WTC11 (cell line): ENCODE measurements at regions not wholly inside any gene's neighbourhood (a gene's known extent, or its start where the extent isn't known, plus 50 kb on each side); places are given as distances from the start of the nearest gene placed in this dataset.

Experiments
- ATAC-seq: fragments of 200-7000 bp; cut with Tn5 transposase; 2 replicates; pipeline ENCODE4 v1.10.0; 2021; ENCODE audit warnings: mild to moderate bottlenecking, moderate library complexity
- CTCF ChIA-PET: fragments of 300-600 bp; sonication (Branson Sonifier 250); formaldehyde crosslinking; loops from one replicate; lab custom pipeline; 2021; ENCODE audit warnings: antibody characterized with exemption; lab: Charles Lee
- POLR2A ChIA-PET: fragments of 350-600 bp; sonication (Branson Sonifier 250); formaldehyde crosslinking; loops from one replicate; lab custom pipeline; 2021; ENCODE audit warnings: antibody characterized with exemption; lab: Charles Lee
- DNase-seq: peaks from one replicate; pipeline ENCODE4 v3.0.0; 2021; ENCODE audit warnings: low spot score
- H3K27ac Mint-ChIP-seq: 2 replicates; pipeline ENCODE4 v1.8.0; 2021; ENCODE audit warnings: mixed read lengths
- H3K27me3 Mint-ChIP-seq: 2 replicates; pipeline ENCODE4 v1.8.0; 2021; ENCODE audit warnings: low read depth, mild to moderate bottlenecking, moderate library complexity, mixed read lengths
- H3K36me3 Mint-ChIP-seq: 2 replicates; pipeline ENCODE4 v1.8.0; 2021; ENCODE audit warnings: mixed read lengths
- H3K4me1 Mint-ChIP-seq: 2 replicates; pipeline ENCODE4 v1.8.0; 2022; ENCODE audit warnings: mixed read lengths
- H3K4me3 Mint-ChIP-seq: 2 replicates; pipeline ENCODE4 v1.8.0; 2021; ENCODE audit warnings: mild to moderate bottlenecking, moderate library complexity, mixed read lengths
- H3K9me3 Mint-ChIP-seq: 2 replicates; pipeline ENCODE4 v1.8.0; 2021; ENCODE audit warnings: mixed read lengths
- CBFB ChIP-seq: sonication (generic); formaldehyde crosslinking; IDR thresholded peaks from 2 replicates; pipeline ENCODE4 v1.8.1; 2022; ENCODE audit warnings: mild to moderate bottlenecking, low read depth, missing genetic modification reagents
- EMX1 ChIP-seq: fragments of 250-450 bp; sonication (Bioruptor Pico); IDR thresholded peaks from 2 replicates; pipeline ENCODE4 v1.8.0; 2021; ENCODE audit warnings: mild to moderate bottlenecking
- ETV6 ChIP-seq: sonication (generic); formaldehyde crosslinking; IDR thresholded peaks from 2 replicates; pipeline ENCODE4 v1.8.1; 2022; ENCODE audit warnings: mild to moderate bottlenecking, missing genetic modification reagents
- GRHL2 ChIP-seq: fragments of 250-450 bp; sonication (Bioruptor Pico); IDR thresholded peaks from 2 replicates; pipeline ENCODE4 v1.8.0; 2022; ENCODE audit warnings: mild to moderate bottlenecking, moderate library complexity; ENCODE audit not compliant: insufficient replicate concordance, severe bottlenecking
- NFYB ChIP-seq: sonication (generic); formaldehyde crosslinking; conservative IDR thresholded peaks from 2 replicates; pipeline ENCODE4 v1.8.0; 2022; ENCODE audit warnings: low read depth, missing genetic modification reagents
- ZNF317 ChIP-seq: sonication (generic); formaldehyde crosslinking; IDR thresholded peaks from 2 replicates; pipeline ENCODE4 v1.8.1; 2023; ENCODE audit warnings: low read depth, mild to moderate bottlenecking, moderate library complexity, missing genetic modification reagents, borderline replicate concordance
- ZNF423 ChIP-seq: fragments of 250-450 bp; sonication (Bioruptor Pico); IDR thresholded peaks from 2 replicates; pipeline ENCODE4 v2.1.2; 2022; ENCODE audit warnings: mild to moderate bottlenecking, moderate library complexity
- TF ChIP-seq, protein P1 (sequence below): sonication (generic); formaldehyde crosslinking; IDR thresholded peaks from 2 replicates; pipeline ENCODE4 v1.8.1; 2022; ENCODE audit warnings: missing genetic modification reagents, borderline replicate concordance
- TF ChIP-seq, protein P2 (sequence below): sonication (generic); formaldehyde crosslinking; IDR thresholded peaks from 2 replicates; pipeline ENCODE4 v1.8.1; 2023; ENCODE audit warnings: mild to moderate bottlenecking, missing genetic modification reagents, moderate library complexity
- TF ChIP-seq, protein P3 (sequence below): fragments of 250-450 bp; sonication (Bioruptor Pico); IDR thresholded peaks from 2 replicates; pipeline ENCODE4 v1.9.0; 2021; ENCODE audit warnings: mild to moderate bottlenecking
- TF ChIP-seq, protein P4 (sequence below): fragments of 200-600 bp; IDR thresholded peaks from 2 replicates; pipeline ENCODE4 v1.8.0; 2022; ENCODE audit warnings: antibody characterized with exemption
- TF ChIP-seq, protein P5 (sequence below): sonication (generic); formaldehyde crosslinking; IDR thresholded peaks from 2 replicates; pipeline ENCODE4 v1.8.0; 2022; ENCODE audit warnings: mild to moderate bottlenecking, missing genetic modification reagents
- TF ChIP-seq, protein P6 (sequence below): sonication (generic); formaldehyde crosslinking; IDR thresholded peaks from 2 replicates; pipeline ENCODE4 v1.8.1; 2022; ENCODE audit warnings: mild to moderate bottlenecking, missing genetic modification reagents, moderate library complexity, borderline replicate concordance
- TF ChIP-seq, protein P7 (sequence below): fragments of 250-450 bp; sonication (Bioruptor Pico); IDR thresholded peaks from 2 replicates; pipeline ENCODE4 v1.9.0; 2021; ENCODE audit warnings: mild to moderate bottlenecking, borderline replicate concordance

DNA sequence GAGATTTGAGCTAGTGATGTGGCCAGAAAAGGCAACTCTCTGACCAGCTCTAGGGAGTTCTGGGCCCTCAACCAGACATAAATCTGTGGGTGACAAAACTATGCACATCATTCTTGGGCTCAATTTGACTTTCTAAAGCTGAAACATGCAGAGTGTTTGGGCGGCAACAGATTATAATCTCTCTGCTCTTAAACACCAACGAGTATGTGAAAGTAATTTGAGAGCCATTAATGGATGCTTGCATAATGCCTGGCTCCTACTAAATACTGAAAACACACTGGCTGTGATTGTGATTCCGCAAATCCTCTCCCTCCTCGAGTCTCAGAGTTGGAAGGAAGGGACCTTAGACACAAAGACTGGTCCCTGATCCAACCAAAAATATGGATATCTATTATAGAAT is 186.7 kb downstream of the UACA start:
- H3K27ac Mint-ChIP-seq = no peak overlapping the region
- H3K4me1 Mint-ChIP-seq = peaks cover 18% of the 10 kb centered on the region
- peaks cover 13% of the 10 kb centered on the region for H3K9me3 Mint-ChIP-seq
- TF ChIP-seq GRHL2 (CRISPR knock-in tag) = no peak
- ChIA-PET POLR2A (no interaction called here), CTCF (interaction anchor here (1.0 to 1.2 kb wide), 2 partner anchors 8 to 11 kb away, joined by 3 read pairs; no protein-coding TSS in a partner anchor)
- no peak for ATAC-seq
- no peak overlapping the region for H3K4me3 Mint-ChIP-seq
- no peak for DNase-seq
- H3K27me3 Mint-ChIP-seq = no peaks in the 10 kb centered on the region
- peaks cover 10% of the 10 kb centered on the region for H3K36me3 Mint-ChIP-seq

DNA sequence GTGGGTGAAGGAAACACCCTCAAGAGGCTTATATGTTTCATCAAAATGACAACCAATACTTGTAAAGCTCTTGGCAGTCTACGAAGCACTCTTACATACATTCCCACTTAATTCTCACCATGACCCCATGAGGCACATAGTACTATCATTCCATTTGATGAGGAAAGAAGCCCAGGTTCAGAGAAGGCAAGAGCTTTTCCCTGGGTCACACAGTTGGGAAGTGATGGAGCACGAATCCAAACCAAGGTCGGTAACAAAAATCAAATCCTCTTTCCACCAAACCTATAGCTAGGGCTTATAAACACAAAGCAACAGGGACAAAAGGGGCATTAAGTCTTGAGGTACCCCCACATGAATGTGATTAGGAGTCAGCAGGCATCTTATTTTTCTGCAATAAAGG is 187.1 kb downstream of the UACA start:
- H3K27me3 Mint-ChIP-seq = no peaks in the 10 kb centered on the region
- H3K4me3 Mint-ChIP-seq = no peak overlapping the region
- ChIA-PET POLR2A (no interaction called here), CTCF (interaction anchor here (0.7 to 1.4 kb wide), 4 partner anchors 9 to 909 kb away, joined by 3 to 4 read pairs (median 3); no protein-coding TSS in a partner anchor)
- no peak overlapping the region for H3K27ac Mint-ChIP-seq
- DNase-seq = no peak
- H3K9me3 Mint-ChIP-seq = peaks cover 13% of the 10 kb centered on the region
- peaks cover 10% of the 10 kb centered on the region for H3K36me3 Mint-ChIP-seq
- H3K4me1 Mint-ChIP-seq = peaks cover 18% of the 10 kb centered on the region
- ATAC-seq = no peak
- TF ChIP-seq, protein P1, sequence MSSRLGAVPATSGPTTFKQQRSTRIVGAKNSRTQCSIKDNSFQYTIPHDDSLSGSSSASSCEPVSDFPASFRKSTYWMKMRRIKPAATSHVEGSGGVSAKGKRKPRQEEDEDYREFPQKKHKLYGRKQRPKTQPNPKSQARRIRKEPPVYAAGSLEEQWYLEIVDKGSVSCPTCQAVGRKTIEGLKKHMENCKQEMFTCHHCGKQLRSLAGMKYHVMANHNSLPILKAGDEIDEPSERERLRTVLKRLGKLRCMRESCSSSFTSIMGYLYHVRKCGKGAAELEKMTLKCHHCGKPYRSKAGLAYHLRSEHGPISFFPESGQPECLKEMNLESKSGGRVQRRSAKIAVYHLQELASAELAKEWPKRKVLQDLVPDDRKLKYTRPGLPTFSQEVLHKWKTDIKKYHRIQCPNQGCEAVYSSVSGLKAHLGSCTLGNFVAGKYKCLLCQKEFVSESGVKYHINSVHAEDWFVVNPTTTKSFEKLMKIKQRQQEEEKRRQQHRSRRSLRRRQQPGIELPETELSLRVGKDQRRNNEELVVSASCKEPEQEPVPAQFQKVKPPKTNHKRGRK (CRISPR knock-in tag) = no peak
- TF ChIP-seq, protein P2, sequence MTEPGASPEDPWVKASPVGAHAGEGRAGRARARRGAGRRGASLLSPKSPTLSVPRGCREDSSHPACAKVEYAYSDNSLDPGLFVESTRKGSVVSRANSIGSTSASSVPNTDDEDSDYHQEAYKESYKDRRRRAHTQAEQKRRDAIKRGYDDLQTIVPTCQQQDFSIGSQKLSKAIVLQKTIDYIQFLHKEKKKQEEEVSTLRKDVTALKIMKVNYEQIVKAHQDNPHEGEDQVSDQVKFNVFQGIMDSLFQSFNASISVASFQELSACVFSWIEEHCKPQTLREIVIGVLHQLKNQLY (CRISPR knock-in tag) = no peak
- TF ChIP-seq, protein P3, sequence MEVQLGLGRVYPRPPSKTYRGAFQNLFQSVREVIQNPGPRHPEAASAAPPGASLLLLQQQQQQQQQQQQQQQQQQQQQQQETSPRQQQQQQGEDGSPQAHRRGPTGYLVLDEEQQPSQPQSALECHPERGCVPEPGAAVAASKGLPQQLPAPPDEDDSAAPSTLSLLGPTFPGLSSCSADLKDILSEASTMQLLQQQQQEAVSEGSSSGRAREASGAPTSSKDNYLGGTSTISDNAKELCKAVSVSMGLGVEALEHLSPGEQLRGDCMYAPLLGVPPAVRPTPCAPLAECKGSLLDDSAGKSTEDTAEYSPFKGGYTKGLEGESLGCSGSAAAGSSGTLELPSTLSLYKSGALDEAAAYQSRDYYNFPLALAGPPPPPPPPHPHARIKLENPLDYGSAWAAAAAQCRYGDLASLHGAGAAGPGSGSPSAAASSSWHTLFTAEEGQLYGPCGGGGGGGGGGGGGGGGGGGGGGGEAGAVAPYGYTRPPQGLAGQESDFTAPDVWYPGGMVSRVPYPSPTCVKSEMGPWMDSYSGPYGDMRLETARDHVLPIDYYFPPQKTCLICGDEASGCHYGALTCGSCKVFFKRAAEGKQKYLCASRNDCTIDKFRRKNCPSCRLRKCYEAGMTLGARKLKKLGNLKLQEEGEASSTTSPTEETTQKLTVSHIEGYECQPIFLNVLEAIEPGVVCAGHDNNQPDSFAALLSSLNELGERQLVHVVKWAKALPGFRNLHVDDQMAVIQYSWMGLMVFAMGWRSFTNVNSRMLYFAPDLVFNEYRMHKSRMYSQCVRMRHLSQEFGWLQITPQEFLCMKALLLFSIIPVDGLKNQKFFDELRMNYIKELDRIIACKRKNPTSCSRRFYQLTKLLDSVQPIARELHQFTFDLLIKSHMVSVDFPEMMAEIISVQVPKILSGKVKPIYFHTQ = no peak
- TF ChIP-seq CBFB (no peak), ETV6 (CRISPR knock-in tag) (no peak), EMX1 (CRISPR knock-in tag) (no peak), ZNF317 (CRISPR knock-in tag) (no peak), ZNF423 (no peak), NFYB (no peak)
- TF ChIP-seq, protein P4, sequence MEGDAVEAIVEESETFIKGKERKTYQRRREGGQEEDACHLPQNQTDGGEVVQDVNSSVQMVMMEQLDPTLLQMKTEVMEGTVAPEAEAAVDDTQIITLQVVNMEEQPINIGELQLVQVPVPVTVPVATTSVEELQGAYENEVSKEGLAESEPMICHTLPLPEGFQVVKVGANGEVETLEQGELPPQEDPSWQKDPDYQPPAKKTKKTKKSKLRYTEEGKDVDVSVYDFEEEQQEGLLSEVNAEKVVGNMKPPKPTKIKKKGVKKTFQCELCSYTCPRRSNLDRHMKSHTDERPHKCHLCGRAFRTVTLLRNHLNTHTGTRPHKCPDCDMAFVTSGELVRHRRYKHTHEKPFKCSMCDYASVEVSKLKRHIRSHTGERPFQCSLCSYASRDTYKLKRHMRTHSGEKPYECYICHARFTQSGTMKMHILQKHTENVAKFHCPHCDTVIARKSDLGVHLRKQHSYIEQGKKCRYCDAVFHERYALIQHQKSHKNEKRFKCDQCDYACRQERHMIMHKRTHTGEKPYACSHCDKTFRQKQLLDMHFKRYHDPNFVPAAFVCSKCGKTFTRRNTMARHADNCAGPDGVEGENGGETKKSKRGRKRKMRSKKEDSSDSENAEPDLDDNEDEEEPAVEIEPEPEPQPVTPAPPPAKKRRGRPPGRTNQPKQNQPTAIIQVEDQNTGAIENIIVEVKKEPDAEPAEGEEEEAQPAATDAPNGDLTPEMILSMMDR = no peak
- TF ChIP-seq, protein P5, sequence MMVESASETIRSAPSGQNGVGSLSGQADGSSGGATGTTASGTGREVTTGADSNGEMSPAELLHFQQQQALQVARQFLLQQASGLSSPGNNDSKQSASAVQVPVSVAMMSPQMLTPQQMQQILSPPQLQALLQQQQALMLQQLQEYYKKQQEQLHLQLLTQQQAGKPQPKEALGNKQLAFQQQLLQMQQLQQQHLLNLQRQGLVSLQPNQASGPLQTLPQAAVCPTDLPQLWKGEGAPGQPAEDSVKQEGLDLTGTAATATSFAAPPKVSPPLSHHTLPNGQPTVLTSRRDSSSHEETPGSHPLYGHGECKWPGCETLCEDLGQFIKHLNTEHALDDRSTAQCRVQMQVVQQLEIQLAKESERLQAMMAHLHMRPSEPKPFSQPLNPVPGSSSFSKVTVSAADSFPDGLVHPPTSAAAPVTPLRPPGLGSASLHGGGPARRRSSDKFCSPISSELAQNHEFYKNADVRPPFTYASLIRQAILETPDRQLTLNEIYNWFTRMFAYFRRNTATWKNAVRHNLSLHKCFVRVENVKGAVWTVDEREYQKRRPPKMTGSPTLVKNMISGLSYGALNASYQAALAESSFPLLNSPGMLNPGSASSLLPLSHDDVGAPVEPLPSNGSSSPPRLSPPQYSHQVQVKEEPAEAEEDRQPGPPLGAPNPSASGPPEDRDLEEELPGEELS (CRISPR knock-in tag) = no peak
- TF ChIP-seq, protein P6, sequence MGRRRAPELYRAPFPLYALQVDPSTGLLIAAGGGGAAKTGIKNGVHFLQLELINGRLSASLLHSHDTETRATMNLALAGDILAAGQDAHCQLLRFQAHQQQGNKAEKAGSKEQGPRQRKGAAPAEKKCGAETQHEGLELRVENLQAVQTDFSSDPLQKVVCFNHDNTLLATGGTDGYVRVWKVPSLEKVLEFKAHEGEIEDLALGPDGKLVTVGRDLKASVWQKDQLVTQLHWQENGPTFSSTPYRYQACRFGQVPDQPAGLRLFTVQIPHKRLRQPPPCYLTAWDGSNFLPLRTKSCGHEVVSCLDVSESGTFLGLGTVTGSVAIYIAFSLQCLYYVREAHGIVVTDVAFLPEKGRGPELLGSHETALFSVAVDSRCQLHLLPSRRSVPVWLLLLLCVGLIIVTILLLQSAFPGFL = no peak
- TF ChIP-seq, protein P7, sequence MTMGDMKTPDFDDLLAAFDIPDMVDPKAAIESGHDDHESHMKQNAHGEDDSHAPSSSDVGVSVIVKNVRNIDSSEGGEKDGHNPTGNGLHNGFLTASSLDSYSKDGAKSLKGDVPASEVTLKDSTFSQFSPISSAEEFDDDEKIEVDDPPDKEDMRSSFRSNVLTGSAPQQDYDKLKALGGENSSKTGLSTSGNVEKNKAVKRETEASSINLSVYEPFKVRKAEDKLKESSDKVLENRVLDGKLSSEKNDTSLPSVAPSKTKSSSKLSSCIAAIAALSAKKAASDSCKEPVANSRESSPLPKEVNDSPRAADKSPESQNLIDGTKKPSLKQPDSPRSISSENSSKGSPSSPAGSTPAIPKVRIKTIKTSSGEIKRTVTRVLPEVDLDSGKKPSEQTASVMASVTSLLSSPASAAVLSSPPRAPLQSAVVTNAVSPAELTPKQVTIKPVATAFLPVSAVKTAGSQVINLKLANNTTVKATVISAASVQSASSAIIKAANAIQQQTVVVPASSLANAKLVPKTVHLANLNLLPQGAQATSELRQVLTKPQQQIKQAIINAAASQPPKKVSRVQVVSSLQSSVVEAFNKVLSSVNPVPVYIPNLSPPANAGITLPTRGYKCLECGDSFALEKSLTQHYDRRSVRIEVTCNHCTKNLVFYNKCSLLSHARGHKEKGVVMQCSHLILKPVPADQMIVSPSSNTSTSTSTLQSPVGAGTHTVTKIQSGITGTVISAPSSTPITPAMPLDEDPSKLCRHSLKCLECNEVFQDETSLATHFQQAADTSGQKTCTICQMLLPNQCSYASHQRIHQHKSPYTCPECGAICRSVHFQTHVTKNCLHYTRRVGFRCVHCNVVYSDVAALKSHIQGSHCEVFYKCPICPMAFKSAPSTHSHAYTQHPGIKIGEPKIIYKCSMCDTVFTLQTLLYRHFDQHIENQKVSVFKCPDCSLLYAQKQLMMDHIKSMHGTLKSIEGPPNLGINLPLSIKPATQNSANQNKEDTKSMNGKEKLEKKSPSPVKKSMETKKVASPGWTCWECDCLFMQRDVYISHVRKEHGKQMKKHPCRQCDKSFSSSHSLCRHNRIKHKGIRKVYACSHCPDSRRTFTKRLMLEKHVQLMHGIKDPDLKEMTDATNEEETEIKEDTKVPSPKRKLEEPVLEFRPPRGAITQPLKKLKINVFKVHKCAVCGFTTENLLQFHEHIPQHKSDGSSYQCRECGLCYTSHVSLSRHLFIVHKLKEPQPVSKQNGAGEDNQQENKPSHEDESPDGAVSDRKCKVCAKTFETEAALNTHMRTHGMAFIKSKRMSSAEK (CRISPR knock-in tag) = no peak
